GM21526 (cell line): ENCODE measurements at regions not wholly inside any gene's neighbourhood (a gene's known extent, or its start where the extent isn't known, plus 50 kb on each side); places are given as distances from the start of the nearest gene placed in this dataset.

Experiments
- ATAC-seq: cut with Tn5 transposase; IDR thresholded peaks from one replicate; pipeline ENCODE4 v1.9.1; 2021; ENCODE audit warnings: moderate library complexity; ENCODE audit not compliant: unreplicated experiment, low FRiP score

DNA sequence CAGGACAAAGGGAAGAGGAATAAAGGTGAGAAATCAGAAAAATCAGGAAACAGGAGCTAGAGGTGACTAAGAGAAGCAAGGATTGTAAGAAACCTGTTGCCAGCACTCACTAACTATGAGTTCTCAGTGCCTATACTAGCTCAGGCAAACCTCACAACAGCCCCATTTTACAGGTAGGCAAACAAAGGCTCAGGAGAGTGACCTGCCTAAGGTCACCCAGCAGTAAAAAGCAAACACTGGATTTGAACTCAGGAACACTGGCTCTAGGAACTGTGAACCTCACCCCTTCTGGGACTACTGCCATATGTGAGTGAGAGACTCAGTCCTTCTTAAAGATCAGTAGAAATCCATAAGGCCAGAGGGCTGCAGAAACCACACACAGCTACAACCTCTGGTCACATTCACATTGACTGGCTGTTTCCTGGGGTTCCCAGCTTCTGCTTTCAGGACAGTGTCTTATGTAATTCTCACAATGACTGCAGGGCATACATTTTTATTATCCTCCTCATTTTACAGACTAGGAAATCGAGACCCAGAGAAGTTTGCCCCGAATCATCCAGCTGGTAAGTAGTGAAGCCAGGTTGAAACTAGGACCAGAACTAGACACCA, 80.7 kb upstream of the MAFB start:
- no peak for ATAC-seq

DNA sequence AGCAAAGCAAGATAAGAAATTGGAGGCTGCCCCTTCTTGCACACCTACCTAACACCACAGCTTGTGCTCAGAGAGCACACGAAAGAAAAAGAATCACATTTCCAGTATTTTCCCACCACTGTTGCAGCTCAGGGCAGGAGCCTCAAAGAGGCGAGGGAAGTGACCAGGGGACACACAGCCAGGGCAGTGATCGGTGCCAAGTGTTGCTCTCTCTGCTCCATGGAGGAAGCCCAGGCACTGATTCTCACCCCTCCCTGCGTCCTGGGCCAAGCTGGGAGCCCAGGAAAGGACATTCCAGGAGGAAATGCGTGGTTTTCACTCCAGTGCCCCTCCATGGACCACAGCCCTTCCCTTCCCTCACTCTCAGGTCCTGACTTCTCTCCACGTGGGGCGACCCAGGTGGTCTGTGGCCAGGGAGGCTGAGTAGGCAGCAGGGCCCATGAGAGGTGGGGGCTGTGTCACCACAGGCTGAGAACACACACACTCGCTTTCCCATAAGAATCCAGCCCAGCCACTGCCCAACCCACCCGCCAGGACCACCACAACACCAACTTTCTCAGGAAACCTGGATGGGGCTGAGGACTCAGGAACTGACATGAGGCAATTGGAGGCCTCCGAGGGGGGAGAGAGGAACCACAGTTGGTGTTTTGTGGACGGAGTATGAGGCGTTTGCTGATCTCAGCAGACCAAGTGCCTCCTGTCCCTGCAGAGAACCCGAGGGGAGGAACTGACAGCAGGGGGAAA, 81.7 kb upstream of the MAFB start:
- no peak for ATAC-seq

- no peak for ATAC-seq
These were observed 82.2 kb upstream of the MAFB start for GRCh38 chr20:40771308-40771610.

- no peak for ATAC-seq
These were observed 82.9 kb upstream of the MAFB start for GRCh38 chr20:40771848-40772511.

GRCh38 chr20:40773376-40773775, 84.3 kb upstream of the MAFB start:
- ATAC-seq: no peak

- ATAC-seq: no peak
These were observed 85.2 kb upstream of the MAFB start for GRCh38 chr20:40774252-40774651.

DNA sequence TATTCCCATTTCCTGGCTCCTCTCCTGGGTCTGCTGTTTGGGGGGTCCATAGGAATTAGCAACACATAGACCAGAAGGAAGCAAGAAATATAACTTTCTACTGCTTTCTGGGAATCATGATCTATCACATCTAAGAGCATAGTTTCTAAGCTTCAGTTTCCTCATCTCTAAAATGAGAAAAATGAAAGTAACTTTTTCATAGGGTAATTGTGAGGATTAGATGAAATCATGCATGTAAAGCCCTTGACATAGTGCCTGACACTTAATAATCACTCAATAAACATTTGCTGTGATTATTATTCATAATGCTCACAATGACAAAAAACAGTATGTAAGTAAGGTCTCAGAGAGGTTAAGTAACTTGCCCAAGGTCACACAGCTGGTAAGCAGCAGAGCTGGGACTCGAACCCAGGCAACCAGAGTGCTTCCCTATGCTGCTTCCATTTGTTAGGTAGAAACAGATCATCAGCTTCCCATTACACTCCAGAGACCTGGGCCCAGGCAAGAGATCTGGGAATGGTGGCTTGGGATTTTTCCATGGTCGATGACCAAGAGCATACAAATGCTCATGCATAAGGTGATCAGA, 86.6 kb upstream of the MAFB start:
- ATAC-seq: no peak

DNA sequence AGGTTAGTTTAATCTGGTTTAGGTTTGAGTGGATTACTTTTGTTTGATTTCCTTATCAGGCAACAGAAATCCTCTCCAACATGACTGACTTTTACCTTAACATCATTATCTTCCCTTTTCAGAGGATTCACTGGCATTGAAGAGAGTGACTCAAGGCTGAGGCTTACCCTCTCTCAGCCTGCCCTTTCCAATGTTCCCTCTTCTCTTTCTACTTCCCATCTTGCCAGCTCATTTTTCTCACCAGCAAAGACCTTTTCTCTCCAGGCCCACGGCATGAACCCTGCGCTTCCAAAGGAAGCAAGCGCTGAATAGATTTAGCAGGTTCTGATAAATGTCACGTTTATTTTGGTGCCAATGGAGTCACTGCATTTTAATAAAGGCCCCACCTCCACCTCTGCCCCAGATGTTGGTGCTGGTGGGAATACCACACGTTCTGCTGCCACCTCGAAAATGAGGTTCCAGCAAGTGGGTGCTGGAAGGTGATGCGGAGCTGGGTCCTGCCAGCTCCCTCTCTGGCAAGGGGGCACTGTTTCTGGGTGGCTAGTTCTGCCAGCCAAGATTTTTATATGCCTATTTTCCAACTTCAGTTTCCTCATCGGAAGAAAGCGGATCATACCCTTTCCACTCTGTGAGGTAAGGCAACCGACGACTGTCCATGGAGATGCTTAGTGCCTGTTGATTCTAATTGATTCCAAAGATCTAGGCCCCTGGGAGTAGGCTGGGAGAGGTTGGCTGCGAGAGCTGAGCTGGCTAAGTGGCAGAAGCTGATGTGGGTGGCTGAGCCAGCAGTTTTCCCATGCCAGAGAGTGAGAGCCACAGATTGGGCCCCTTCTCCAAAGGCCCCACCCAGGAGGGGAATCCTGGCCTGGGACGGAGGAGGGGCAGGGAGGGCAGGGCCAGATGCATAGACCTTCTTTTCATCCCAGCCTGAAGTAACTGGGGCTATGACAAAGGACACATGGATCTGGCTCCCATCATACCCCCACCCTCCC, 87.7 kb upstream of the MAFB start:
- no peak for ATAC-seq

DNA sequence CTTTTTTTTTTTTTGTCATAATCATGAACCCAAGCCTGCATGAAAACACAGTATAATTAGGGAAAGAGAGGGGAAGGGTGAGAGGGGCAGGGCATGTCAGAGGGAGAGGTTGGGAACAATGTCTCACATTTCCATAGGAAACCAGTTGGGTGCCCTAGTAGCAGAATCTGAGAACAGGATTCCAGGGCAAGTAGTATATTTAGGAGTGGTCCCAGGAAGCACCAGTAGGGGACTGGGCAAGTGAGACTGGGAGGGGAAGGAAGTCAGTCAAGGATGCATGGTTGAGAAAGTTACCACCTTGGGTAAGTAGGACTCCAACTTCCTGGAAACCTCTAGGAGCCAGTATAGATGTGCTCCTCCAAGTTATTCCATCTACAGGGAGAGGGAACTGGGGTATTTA, 88.6 kb upstream of the MAFB start:
- ATAC-seq: no peak

- peak; percentile 55 for ATAC-seq
These were observed 90.0 kb upstream of the MAFB start for GRCh38 chr20:40778894-40779496.

GRCh38 chr20:40781327-40782042, 92.4 kb upstream of the MAFB start:
- ATAC-seq: no peak

GRCh38 chr20:40782043-40782368, 93.0 kb upstream of the MAFB start:
- no peak for ATAC-seq

DNA sequence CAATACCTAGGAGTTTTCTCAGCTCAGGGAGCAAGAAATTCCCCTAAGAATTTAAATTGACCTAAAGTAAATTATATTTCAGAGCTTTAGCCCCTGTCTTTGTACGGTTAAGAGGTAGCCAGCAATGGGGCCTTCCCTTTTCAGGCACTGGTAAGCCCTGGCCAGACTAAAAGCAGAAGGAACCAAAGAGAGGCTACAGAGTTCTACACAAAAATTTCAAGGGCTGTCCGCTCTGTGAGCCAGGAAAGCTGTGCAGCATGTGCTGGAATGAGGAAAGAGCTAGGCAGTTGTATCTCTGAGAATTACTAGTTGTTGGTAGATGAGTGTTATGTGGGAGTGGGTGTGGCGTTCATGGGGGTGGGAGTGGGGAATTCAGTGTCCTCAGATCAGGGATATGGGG, 96.3 kb upstream of the MAFB start:
- no peak for ATAC-seq

DNA sequence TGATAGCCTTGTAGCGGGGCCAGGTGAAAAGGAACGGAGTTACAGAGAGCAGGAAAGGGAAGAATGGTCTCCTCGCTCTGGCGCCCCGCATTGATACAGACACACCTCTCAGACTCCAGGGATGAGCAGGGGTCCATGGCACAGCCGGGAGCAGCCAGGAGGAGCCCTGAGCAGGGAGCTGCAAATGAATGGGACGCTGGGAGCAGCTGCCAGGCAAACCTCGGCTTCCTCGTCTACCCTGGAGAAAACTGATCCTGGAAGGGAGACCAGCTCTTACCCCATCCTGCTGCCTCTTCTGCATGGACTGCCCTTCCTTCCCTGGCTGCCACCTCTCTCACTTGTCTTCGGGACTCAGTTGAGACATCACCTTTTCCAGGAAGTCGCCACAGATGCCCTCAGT, 97.3 kb upstream of the MAFB start:
- no peak for ATAC-seq

DNA sequence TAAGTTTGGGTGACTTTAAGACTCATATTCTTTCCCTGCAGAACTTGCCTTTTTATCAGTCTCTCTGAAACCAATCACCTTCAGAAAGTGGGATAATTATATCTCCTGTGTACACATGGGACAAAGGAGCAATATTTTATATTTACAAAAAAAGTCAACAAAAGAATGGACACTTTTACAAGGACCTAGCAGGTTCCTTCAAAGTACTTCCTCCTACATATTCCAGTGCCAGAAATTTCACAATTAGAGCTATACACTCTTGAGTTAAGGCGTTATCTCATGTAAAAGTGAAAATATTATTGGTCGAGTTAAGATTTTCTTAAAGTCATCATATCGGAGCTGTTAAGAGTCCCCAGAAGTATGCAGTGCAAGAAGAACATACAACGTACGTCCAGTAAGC, 98.9 kb upstream of the MAFB start:
- ATAC-seq: no peak

- ATAC-seq: no peak
These were observed 108.4 kb upstream of the MAFB start for GRCh38 chr20:40797425-40797824.

- no peak for ATAC-seq
These were observed 109.0 kb upstream of the MAFB start for GRCh38 chr20:40798066-40798465.

- ATAC-seq: no peak
These were observed 113.8 kb upstream of the MAFB start for GRCh38 chr20:40802886-40803285.

DNA sequence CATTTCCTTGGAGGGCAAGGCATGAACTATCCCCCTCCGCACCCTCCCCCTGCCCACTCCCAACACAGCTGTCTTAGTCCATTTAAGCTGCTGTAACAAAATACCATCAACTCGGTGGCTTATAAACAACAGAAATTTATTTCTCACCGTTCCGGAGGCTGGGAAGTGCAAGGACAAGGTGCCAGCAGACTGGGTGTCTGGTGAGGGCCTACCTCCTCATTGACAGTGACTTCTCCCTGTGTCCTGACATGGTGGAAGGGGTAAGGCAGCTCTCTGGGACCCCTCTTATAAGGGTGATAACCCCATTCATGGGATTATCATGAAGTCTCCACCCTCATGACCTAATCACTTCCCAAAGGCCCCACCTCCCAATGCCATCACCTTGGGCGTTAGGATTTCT, 114.3 kb upstream of the MAFB start:
- no peak for ATAC-seq

- ATAC-seq: no peak
These were observed 116.6 kb upstream of the MAFB start for GRCh38 chr20:40805592-40805991.
